K562 (cell line): ENCODE measurements at regions not wholly inside any gene's neighbourhood (a gene's known extent, or its start where the extent isn't known, plus 50 kb on each side); places are given as distances from the start of the nearest gene placed in this dataset.

Experiments
- ATAC-seq: fragments of 200-7000 bp; cut with Tn5 transposase; 3 replicates; pipeline ENCODE4 v1.9.1; 2020; ENCODE audit warnings: moderate library complexity
- BruUV-seq: library from RNA; stranded (reverse); fragments of 400-500 nt; replicated peaks from 2 replicates; lab custom pipeline; 2021; lab: Mats Ljungman, UMichigan
- CTCF ChIA-PET: fragments of 300-600 bp; formaldehyde crosslinking; extraction: SDS; loops from one replicate; lab custom pipeline; 2021; ENCODE audit warnings: low intra/inter-chr PET ratio; lab: Yijun Ruan, JAX
- POLR2A ChIA-PET: fragments of 300-600, 350-650 bp; sonication (Branson Sonifier 250); formaldehyde crosslinking; extraction: SDS; loops from one replicate; lab custom pipeline; 2021; ENCODE audit warnings: antibody characterized with exemption, inconsistent platforms; lab: Yijun Ruan, JAX
- DNase-seq, 4 experiments: peaks; one replicate each; pipeline versions ENCODE4 v3.0.0 to v3.0.0-alpha.2; 2011 to 2018; ENCODE audit warnings: low spot score in 3 of 4, mixed read lengths in 3 of 4; ENCODE audit errors: extremely low read depth in 1 of 4
- FAIRE-seq: peaks from 2 replicates; lab custom pipeline; 2011; peaks lifted over from hg19 to GRCh38; lab: Jason Lieb, UNC
- H2AFZ ChIP-seq: 2 replicates; pipeline ENCODE4 v1.6.0; 2011; ENCODE audit warnings: low read depth, low read length, control low read depth, inconsistent platforms
- H3K27ac ChIP-seq: fragments of 200-600 bp; 3 replicates; pipeline ENCODE4 v1.8.0; 2011; ENCODE audit warnings: low read depth, mild to moderate bottlenecking, control low read depth, inconsistent platforms, low read length, moderate library complexity, mixed read lengths; ENCODE audit errors: extremely low read depth
- H3K27me3 ChIP-seq, 2 experiments: fragments of 300-600 bp in 1 of 2; 2 replicates in 1 of 2; 3 replicates in 1 of 2; pipeline versions ENCODE4 v1.6.0 to v1.8.0; 2011; ENCODE audit warnings: inconsistent platforms in 2 of 2, low read length in 2 of 2, mild to moderate bottlenecking in 1 of 2, mixed read lengths in 1 of 2, moderate library complexity in 1 of 2; ENCODE audit not compliant: control insufficient read depth in 2 of 2, insufficient read depth in 2 of 2
- H3K36me3 ChIP-seq: fragments of 300-600 bp; 3 replicates; pipeline ENCODE4 v1.8.0; 2011; ENCODE audit warnings: mild to moderate bottlenecking, low read length, inconsistent platforms; ENCODE audit not compliant: control insufficient read depth, insufficient read depth
- H3K4me1 ChIP-seq, 2 experiments: fragments of 200-600 bp in 1 of 2; replicated peaks in 1 of 2; 2 replicates in 1 of 2; 3 replicates in 1 of 2; pipeline versions ENCODE4 v1.5.1 to v1.8.0; 2011; ENCODE audit warnings: inconsistent platforms in 2 of 2, low read length in 2 of 2, mild to moderate bottlenecking in 1 of 2, mixed read lengths in 1 of 2, moderate library complexity in 1 of 2; ENCODE audit not compliant: control insufficient read depth in 2 of 2, insufficient read depth in 2 of 2
- H3K4me2 ChIP-seq: 2 replicates; pipeline ENCODE4 v1.6.1; 2011; ENCODE audit warnings: low read length, control low read depth, inconsistent platforms, mixed read lengths; ENCODE audit not compliant: insufficient read depth
- H3K4me3 ChIP-seq: fragments of 200-600 bp; sonication (generic), shearing (Covaris generic); 2 replicates; pipeline ENCODE4 v1.5.1; 2016; ENCODE audit warnings: control low read depth, inconsistent platforms
- H3K79me2 ChIP-seq: fragments of 200-600 bp; 3 replicates; pipeline ENCODE4 v1.8.0; 2011; ENCODE audit warnings: low read length, inconsistent platforms; ENCODE audit not compliant: control insufficient read depth, insufficient read depth
- H3K9ac ChIP-seq, 2 experiments: 2 replicates each; pipeline versions ENCODE4 v1.6.0 to v1.6.1; 2011; ENCODE audit warnings: low read depth in 2 of 2, low read length in 2 of 2, control low read depth in 1 of 2, inconsistent platforms in 1 of 2, mild to moderate bottlenecking in 1 of 2, mixed read lengths in 1 of 2; ENCODE audit not compliant: insufficient read depth in 1 of 2
- H3K9me1 ChIP-seq: one replicate; pipeline ENCODE4 v1.6.0; 2011; ENCODE audit warnings: inconsistent platforms, mild to moderate bottlenecking, low read length, moderate library complexity; ENCODE audit not compliant: control insufficient read depth, insufficient read depth
- H3K9me3 ChIP-seq: replicated peaks from 2 replicates; pipeline ENCODE4 v1.5.1; 2011; ENCODE audit warnings: low read depth, low read length, inconsistent platforms; ENCODE audit not compliant: control insufficient read depth, insufficient read depth
- H4K20me1 ChIP-seq: replicated peaks from 2 replicates; pipeline ENCODE4 v1.6.1; 2011; ENCODE audit warnings: low read length, inconsistent platforms, mixed read lengths; ENCODE audit not compliant: control insufficient read depth, insufficient read depth
- CHD1 ChIP-seq: fragments of 200-600 bp; sonication (generic); IDR thresholded peaks from one replicate; pipeline ENCODE4 v1.6.1; 2012; ENCODE audit warnings: mild to moderate bottlenecking, moderate library complexity, low read length, inconsistent platforms
- CTCF ChIP-seq, 3 experiments: IDR thresholded peaks in 2 of 3; conservative IDR thresholded peaks in 1 of 3; 2 replicates each; pipeline ENCODE4 v1.5.1; 2011 to 2012; ENCODE audit warnings: low read length in 3 of 3, mild to moderate bottlenecking in 3 of 3, control low read depth in 2 of 3, improper control_type of control experiment in 1 of 3, inconsistent platforms in 1 of 3, low read depth in 1 of 3, mixed read lengths in 1 of 3, moderate library complexity in 1 of 3; ENCODE audit not compliant: insufficient read depth in 2 of 3
- KAT8 ChIP-seq: fragments of 450-650 bp; IDR thresholded peaks from 2 replicates; pipeline ENCODE4 v1.6.1; 2016; ENCODE audit warnings: low read depth, mild to moderate bottlenecking
- PYGO2 ChIP-seq: fragments of 450-650 bp; IDR thresholded peaks from 2 replicates; pipeline ENCODE4 v1.6.1; 2016; ENCODE audit warnings: mild to moderate bottlenecking, missing genetic modification characterization, moderate library complexity, missing compliant biosample characterization
- RBM25 ChIP-seq: fragments of 200-400 bp; formaldehyde crosslinking; IDR thresholded peaks from 2 replicates; pipeline ENCODE4 v1.6.1; 2018; ENCODE audit warnings: low read length, low read depth, moderate library complexity; ENCODE audit not compliant: severe bottlenecking
- TBP ChIP-seq: optimal IDR thresholded peaks from 2 replicates; pipeline ENCODE3; 2011; ENCODE audit warnings: low read depth, low read length, improper control_type of control experiment
- WGBS: fragments of 100-300 bp; shearing (Covaris generic); methylation state at CpG from one replicate; pipeline ENCODE4 v1.1.6; 2016; ENCODE audit warnings: low coverage, mixed read lengths; ENCODE audit not compliant: insufficient coverage; ENCODE audit errors: missing lambda C conversion rate; 5-methylcytosine and 5-hydroxymethylcytosine counted together
- in situ Hi-C: fragments of 300-500 bp; cut with MboI; formaldehyde crosslinking; loops from 4 replicates; pipeline ENCODE4 v1.15.0; 2018; ENCODE audit warnings: inconsistent platforms, mixed read lengths
- intact Hi-C: fragments of 100-400 bp; cut with micrococcal nuclease; formaldehyde crosslinking; loops from 2 replicates; pipeline ENCODE4 v1.14.2; 2022

DNA sequence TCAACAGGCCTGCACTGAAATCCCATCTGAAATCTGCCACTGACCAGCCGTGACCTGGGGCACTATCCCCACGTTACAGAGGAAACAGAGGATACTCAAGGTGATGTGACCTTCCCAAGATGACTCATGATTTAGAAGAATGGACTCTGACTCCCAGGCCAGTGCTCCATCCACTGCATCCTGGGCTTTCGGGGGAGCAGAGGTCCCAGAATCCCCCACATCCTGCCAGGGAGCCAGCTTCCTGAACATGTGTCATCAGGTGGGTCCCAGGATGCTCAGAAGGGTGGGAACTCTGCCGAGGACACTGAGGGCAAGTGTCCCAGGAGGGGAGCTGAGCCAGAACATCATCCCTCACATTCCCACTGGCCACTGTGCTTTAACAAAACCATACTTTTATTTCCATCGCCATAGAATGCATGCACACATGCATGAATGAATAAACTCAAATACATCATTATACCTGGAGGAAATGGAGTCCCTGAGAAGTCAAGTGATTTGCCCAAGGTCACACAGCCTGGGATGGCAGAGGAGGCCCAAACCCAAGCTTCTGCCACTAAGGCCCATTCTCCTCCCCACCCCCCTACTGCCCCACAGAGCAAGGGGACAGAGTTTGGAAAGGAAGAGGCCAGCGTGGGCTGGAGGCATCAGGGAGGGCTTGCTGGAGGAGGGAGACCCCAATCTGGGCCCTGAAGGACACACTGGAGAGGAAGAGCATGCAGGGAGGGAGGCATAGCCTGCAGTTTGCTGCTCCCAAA, 189.4 kb downstream of the MATN1 start (continued):
- no peak for TF ChIP-seq TBP
- TF ChIP-seq KAT8, result no peak
- peak; percentile 23 for TF ChIP-seq RBM25
- no peak for TF ChIP-seq PYGO2 (tag)

- FAIRE-seq (no peak), ATAC-seq (peak; percentile 47; the same call in 1 of the 3 replicates), DNase-seq (no peak)
- 0% methylated on average over 3 of the region's 3 CpGs for whole genome bisulfite sequencing
- H4K20me1 ChIP-seq, result no peaks in the 10 kb centered on the region
- H3K9me3 ChIP-seq, result no peaks in the 10 kb centered on the region
- no peaks in the 10 kb centered on the region for H3K36me3 ChIP-seq
- TF ChIP-seq CHD1 (no peak), CTCF (IDR thresholded peaks at IDR 0.05 in 2 of 3, conservative IDR thresholded peaks at IDR 0.05 in 1 of 3; ENCODE audit: insufficient read depth in 2 of 3, low read depth in 1 of 3, low read length in 3 of 3) (0 out of 6 replicates have a peak, but pooled peaks of 1 of the 3 experiments have one; percentile 10)
- H3K9ac ChIP-seq, result no peak overlapping the region
- no TSS peak for BruUV-seq
- no peak overlapping the region for H3K27ac ChIP-seq
- no peak overlapping the region for H3K4me3 ChIP-seq
- H2AFZ ChIP-seq, result no peak overlapping the region
- no peaks in the 10 kb centered on the region for H3K4me1 ChIP-seq
- H3K27me3 ChIP-seq, result no peaks in the 10 kb centered on the region
- no peaks in the 10 kb centered on the region for H3K79me2 ChIP-seq
- POLR2A ChIA-PET, result interaction anchor here (0.7 kb wide), 1 partner anchor 387 kb away, joined by 3 read pairs; no protein-coding TSS in a partner anchor
- H3K4me2 ChIP-seq, result no peak overlapping the region
- intact Hi-C loops, result no loop called here
- CTCF ChIA-PET, result interaction anchor here (0.7 kb wide), 1 partner anchor 52 kb away, joined by 3 read pairs; no protein-coding TSS in a partner anchor
- in situ Hi-C loops, result no loop called here
- no peaks in the 10 kb centered on the region for H3K9me1 ChIP-seq
These were observed 190.2 kb downstream of the MATN1 start for GRCh38 chr1:30533141-30533540.
